HG03558 (cell line): ENCODE measurements at regions not wholly inside any gene's neighbourhood (a gene's known extent, or its start where the extent isn't known, plus 50 kb on each side); places are given as distances from the start of the nearest gene placed in this dataset.
"Not testable (repeated sequence)": the region's sequence is repeated elsewhere in the genome, so short reads cannot be mapped to it uniquely, and the experiment has no call there.

Experiments
- ATAC-seq: cut with Tn5 transposase; IDR thresholded peaks from one replicate; pipeline ENCODE4 v1.9.1; 2021; ENCODE audit warnings: moderate number of reproducible peaks; ENCODE audit not compliant: unreplicated experiment; ENCODE audit errors: extremely low read depth

GRCh38 chr4:27894951-27895350 lies 1034.3 kb downstream of the STIM2 start:
- no peak for ATAC-seq

- ATAC-seq: no peak
These were observed 1047.7 kb downstream of the STIM2 start for GRCh38 chr4:27908356-27908755.

- no peak for ATAC-seq
These were observed 1049.6 kb downstream of the STIM2 start for GRCh38 chr4:27910227-27910626.

- no peak for ATAC-seq
These were observed 1050.4 kb downstream of the STIM2 start for GRCh38 chr4:27911047-27911446.

GRCh38 chr4:27913738-27914137 lies 1053.1 kb downstream of the STIM2 start:
- no peak for ATAC-seq

GRCh38 chr4:27915822-27916221 lies 1055.2 kb downstream of the STIM2 start:
- no peak for ATAC-seq

- ATAC-seq: no peak
These were observed 1056.0 kb downstream of the STIM2 start for GRCh38 chr4:27916452-27917184.

- no peak for ATAC-seq
These were observed 1056.7 kb downstream of the STIM2 start for GRCh38 chr4:27917381-27917780.

- ATAC-seq: no peak
These were observed 1060.6 kb downstream of the STIM2 start for GRCh38 chr4:27921231-27921630.

GRCh38 chr4:27928761-27929540 lies 1068.3 kb downstream of the STIM2 start:
- no peak for ATAC-seq

GRCh38 chr4:27930291-27930690 lies 1069.7 kb downstream of the STIM2 start:
- ATAC-seq: no peak

GRCh38 chr4:27930976-27931375 lies 1070.3 kb downstream of the STIM2 start:
- no peak for ATAC-seq

- no peak for ATAC-seq
These were observed 1070.9 kb downstream of the STIM2 start for GRCh38 chr4:27931584-27931983.

GRCh38 chr4:27934871-27935270 lies 1074.2 kb downstream of the STIM2 start:
- ATAC-seq: no peak

- no peak for ATAC-seq
These were observed 1086.2 kb downstream of the STIM2 start for GRCh38 chr4:27946799-27947198.

- no peak for ATAC-seq
These were observed 1086.7 kb downstream of the STIM2 start for GRCh38 chr4:27947302-27947701.

- no peak for ATAC-seq
These were observed 1103.5 kb downstream of the STIM2 start for GRCh38 chr4:27964095-27964494.

GRCh38 chr4:27966664-27967063 lies 1106.0 kb downstream of the STIM2 start:
- no peak for ATAC-seq

- no peak for ATAC-seq
These were observed 1112.4 kb downstream of the STIM2 start for GRCh38 chr4:27973056-27973455.

GRCh38 chr4:27973700-27974099 lies 1113.1 kb downstream of the STIM2 start:
- ATAC-seq: no peak

- no peak for ATAC-seq
These were observed 1113.7 kb downstream of the STIM2 start for GRCh38 chr4:27974339-27974738.

- ATAC-seq: not testable (repeated sequence)
These were observed 1114.2 kb downstream of the STIM2 start for GRCh38 chr4:27974881-27975280.
